Endothelial cell of umbilical vein (primary cell): ENCODE measurements at regions not wholly inside any gene's neighbourhood (a gene's known extent, or its start where the extent isn't known, plus 50 kb on each side); places are given as distances from the start of the nearest gene placed in this dataset.

Source experiments
- BruUV-seq: library from RNA; stranded (reverse); fragments of 400-500 nt; replicated peaks from 2 replicates; lab custom pipeline; 2021; lab: Mats Ljungman, UMichigan
- CTCF ChIA-PET: fragments of 300-600, 350-600 bp; sonication (Branson Sonifier 250); formaldehyde crosslinking; loops from one replicate; lab custom pipeline; 2021; ENCODE audit warnings: antibody characterized with exemption, inconsistent platforms; lab: Charles Lee
- POLR2A ChIA-PET: fragments of 300-600, 350-600 bp; sonication (Branson Sonifier 250); formaldehyde crosslinking; loops from one replicate; lab custom pipeline; 2021; ENCODE audit warnings: antibody characterized with exemption, inconsistent platforms; lab: Charles Lee
- DNase-seq: peaks from one replicate; pipeline ENCODE4 v3.0.0-alpha.2; 2011; ENCODE audit warnings: low read depth, low spot score
- FAIRE-seq: peaks from 2 replicates; lab custom pipeline; 2011; peaks lifted over from hg19 to GRCh38; lab: Jason Lieb, UNC
- H2AFZ ChIP-seq: 2 replicates; pipeline ENCODE4 v1.6.0; 2012; ENCODE audit warnings: low read depth, low read length, control low read depth, inconsistent platforms
- H3K27ac ChIP-seq: 2 replicates; pipeline ENCODE4 v1.5.1; 2011; ENCODE audit warnings: low read depth, mild to moderate bottlenecking, control low read depth, low read length, moderate library complexity; ENCODE audit not compliant: insufficient read depth
- H3K27me3 ChIP-seq, 2 experiments: 2 replicates each; pipeline versions ENCODE4 v1.6.0 to v1.6.1; 2011; ENCODE audit warnings: low read length in 2 of 2, mixed read lengths in 1 of 2; ENCODE audit not compliant: control insufficient read depth in 2 of 2, insufficient read depth in 2 of 2
- H3K36me3 ChIP-seq, 2 experiments: 2 replicates in 1 of 2; 3 replicates in 1 of 2; pipeline ENCODE4 v1.5.1; 2011; ENCODE audit warnings: low read length in 2 of 2, mild to moderate bottlenecking in 1 of 2, moderate library complexity in 1 of 2; ENCODE audit not compliant: control insufficient read depth in 2 of 2, insufficient read depth in 2 of 2; ENCODE audit errors: extremely low read depth in 1 of 2
- H3K4me1 ChIP-seq: 3 replicates; pipeline ENCODE4 v1.5.1; 2011; ENCODE audit warnings: mild to moderate bottlenecking, low read length; ENCODE audit not compliant: control insufficient read depth, insufficient read depth; ENCODE audit errors: extremely low read depth
- H3K4me2 ChIP-seq: 2 replicates; pipeline ENCODE4 v1.6.1; 2011; ENCODE audit warnings: low read length, control low read depth, mixed read lengths; ENCODE audit not compliant: insufficient read depth
- H3K4me3 ChIP-seq, 3 experiments: fragments of 200-600 bp in 1 of 3; sonication (generic), shearing (Covaris generic) in 1 of 3; replicated peaks in 1 of 3; 2 replicates each; pipeline ENCODE4 v1.5.1; 2011 to 2016; ENCODE audit warnings: control low read depth in 3 of 3, low read length in 3 of 3, mild to moderate bottlenecking in 2 of 3, inconsistent platforms in 1 of 3, low read depth in 1 of 3, moderate library complexity in 1 of 3; ENCODE audit not compliant: insufficient read depth in 1 of 3
- H3K79me2 ChIP-seq: 2 replicates; pipeline ENCODE4 v1.6.0; 2012; ENCODE audit warnings: low read length, inconsistent platforms; ENCODE audit not compliant: control insufficient read depth, insufficient read depth
- H3K9ac ChIP-seq: replicated peaks from 2 replicates; pipeline ENCODE3; 2011; ENCODE audit warnings: low read length, control low read depth; ENCODE audit not compliant: insufficient read depth; ENCODE audit errors: extremely low read depth
- H3K9me1 ChIP-seq: replicated peaks from 3 replicates; pipeline ENCODE4 v1.6.0; 2011; ENCODE audit warnings: mild to moderate bottlenecking, low read length; ENCODE audit not compliant: control insufficient read depth, insufficient read depth; ENCODE audit errors: extremely low read depth
- H3K9me3 ChIP-seq: replicated peaks from 2 replicates; pipeline ENCODE4 v1.5.1; 2012; ENCODE audit warnings: low read length, inconsistent platforms; ENCODE audit not compliant: control insufficient read depth, insufficient read depth
- H4K20me1 ChIP-seq: replicated peaks from 2 replicates; pipeline ENCODE3; 2011; ENCODE audit warnings: mild to moderate bottlenecking, low read length; ENCODE audit not compliant: control insufficient read depth, insufficient read depth; ENCODE audit errors: extremely low read depth
- CTCF ChIP-seq, 2 donors: IDR thresholded peaks; 1 replicate in 1 of 2; 2 replicates in 1 of 2; pipeline ENCODE4 v1.5.1; 2011; ENCODE audit warnings: low read length in 2 of 2, mild to moderate bottlenecking in 2 of 2, moderate library complexity in 2 of 2, control low read depth in 1 of 2, inconsistent platforms in 1 of 2, low read depth in 1 of 2; ENCODE audit not compliant: insufficient read depth in 1 of 2; ENCODE audit errors: extremely low read depth in 1 of 2
- EZH2 ChIP-seq: IDR thresholded peaks from 2 replicates; pipeline ENCODE4 v1.6.1; 2012; ENCODE audit warnings: borderline replicate concordance, low read depth, mild to moderate bottlenecking, moderate library complexity, low read length, inconsistent platforms; ENCODE audit not compliant: severe bottlenecking
- FOS ChIP-seq: IDR thresholded peaks from 2 replicates; pipeline ENCODE4 v1.6.1; 2011; ENCODE audit warnings: mild to moderate bottlenecking, low read length, moderate library complexity, borderline replicate concordance; ENCODE audit not compliant: insufficient read depth
- GATA2 ChIP-seq: IDR thresholded peaks from 2 replicates; pipeline ENCODE4 v1.7.0; 2011; ENCODE audit warnings: low read depth, mild to moderate bottlenecking, moderate library complexity, mixed read lengths, low read length; ENCODE audit not compliant: insufficient read length, insufficient read depth
- JUN ChIP-seq: IDR thresholded peaks from 2 replicates; pipeline ENCODE4 v1.6.1; 2011; ENCODE audit warnings: borderline replicate concordance, low read depth; ENCODE audit not compliant: insufficient read length, insufficient read depth
- MAX ChIP-seq: IDR thresholded peaks from 2 replicates; pipeline ENCODE4 v1.6.1; 2011; ENCODE audit not compliant: insufficient read depth, insufficient read length
- MYC ChIP-seq: IDR thresholded peaks from one replicate; pipeline ENCODE4 v1.6.1; 2011; ENCODE audit warnings: mild to moderate bottlenecking, low read depth, low read length
- POLR2A ChIP-seq: IDR thresholded peaks from 2 replicates; pipeline ENCODE4 v1.6.1; 2012; ENCODE audit warnings: low read depth, mild to moderate bottlenecking, control low read depth, low read length
- POLR2AphosphoS5 ChIP-seq: IDR thresholded peaks from 2 replicates; pipeline ENCODE4 v1.6.1; 2012; ENCODE audit warnings: low read depth, mild to moderate bottlenecking, control low read depth, low read length, moderate library complexity; ENCODE audit not compliant: insufficient read depth
- dilution Hi-C: fragments of 300-500 bp; cut with MboI; formaldehyde crosslinking; loops from one replicate; pipeline ENCODE4 v1.15.0; 2019; ENCODE audit warnings: low sequenced_read_pairs; ENCODE audit not compliant: extremely low pct_ligation_motif_present
- intact Hi-C: fragments of 100-400 bp; cut with micrococcal nuclease; formaldehyde crosslinking; loops from one replicate; pipeline ENCODE4 v1.10.0; 2022

GRCh38 chr12:58548801-58549200 lies 371.5 kb downstream of the LRIG3 start:
- dilution Hi-C loops, result no loop called here

GRCh38 chr12:58554522-58555157 lies 365.7 kb downstream of the LRIG3 start:
- dilution Hi-C loops (no loop called here), intact Hi-C loops (loop anchor here (5.0 kb wide), 1 partner anchor 207 kb away; no protein-coding TSS in a partner anchor)
- FAIRE-seq, result no peak
- Histone ChIP-seq H2AFZ (no peak overlapping the region), H3K9me1 (no peaks in the 10 kb centered on the region), H3K4me1 (peaks cover 13% of the 10 kb centered on the region), H3K9me3 (no peaks in the 10 kb centered on the region), H3K4me2 (no peak overlapping the region), H3K36me3 (no peaks in the 10 kb centered on the region), H3K27me3 (no peaks in the 10 kb centered on the region), H3K79me2 (no peaks in the 10 kb centered on the region), H3K4me3 (no peak overlapping the region), H3K27ac (no peak overlapping the region), H3K9ac (no peak overlapping the region), H4K20me1 (no peaks in the 10 kb centered on the region)
- no TSS peak for BruUV-seq
- no peak for TF ChIP-seq FOS
- TF ChIP-seq CTCF (IDR thresholded peaks at IDR 0.05; ENCODE audit: extremely low read depth in 1 of 2, insufficient read depth in 1 of 2, low read depth in 1 of 2, low read length in 2 of 2), result no peak
- no peak for TF ChIP-seq POLR2AphosphoS5
- TF ChIP-seq EZH2, result no peak
- no peak for TF ChIP-seq GATA2
- no peak for TF ChIP-seq JUN
- no peak for TF ChIP-seq MAX
- TF ChIP-seq POLR2A, result no peak
- no peak for TF ChIP-seq MYC
- DNase-seq, result no peak
- POLR2A ChIA-PET, result no interaction called here
- CTCF ChIA-PET, result no interaction called here

More at GRCh38 chr12:58548801-58549200, 371.5 kb downstream of the LRIG3 start:
- intact Hi-C loops, result loop anchor here (10.0 kb wide), 1 partner anchor 316 kb away; no protein-coding TSS in a partner anchor
- Histone ChIP-seq H3K36me3 (no peaks in the 10 kb centered on the region), H3K79me2 (no peaks in the 10 kb centered on the region), H3K27ac (no peak overlapping the region), H3K9ac (no peak overlapping the region), H3K4me2 (no peak overlapping the region), H3K9me3 (no peaks in the 10 kb centered on the region), H3K9me1 (no peaks in the 10 kb centered on the region), H4K20me1 (no peaks in the 10 kb centered on the region), H3K27me3 (no peaks in the 10 kb centered on the region), H2AFZ (no peak overlapping the region), H3K4me1 (no peaks in the 10 kb centered on the region), H3K4me3 (no peak overlapping the region)
- no peak for DNase-seq
- FAIRE-seq, result no peak
- ChIA-PET POLR2A (no interaction called here), CTCF (no interaction called here)
- no peak for TF ChIP-seq POLR2AphosphoS5
- BruUV-seq, result no TSS peak
